ENCODE measurements at regions not wholly inside any gene's neighbourhood (a gene's known extent, or its start where the extent isn't known, plus 50 kb on each side); places are given as distances from the start of the nearest gene placed in this dataset.

DNA sequence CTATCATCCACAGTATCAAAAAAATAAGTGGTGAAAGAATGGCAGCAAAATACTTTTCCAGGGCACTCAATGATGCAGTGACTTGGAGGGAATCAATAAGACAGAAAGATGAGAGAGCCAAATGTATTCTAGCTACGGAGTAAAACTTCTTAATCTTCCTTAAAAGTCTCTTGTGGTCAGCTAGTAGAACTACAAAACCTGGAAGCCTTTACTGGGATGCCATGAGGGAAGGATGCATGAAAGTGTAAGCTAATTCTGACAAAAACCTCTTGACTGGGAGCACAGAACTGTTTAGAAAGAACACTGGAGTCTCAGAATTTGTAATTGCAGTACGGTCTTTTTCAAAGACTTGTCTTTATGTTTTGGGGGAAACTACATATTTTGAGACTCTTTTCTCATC lies 432.8 kb upstream of the PTPRD start:
- no peak for TF ChIP-seq POLR2A (IDR thresholded peaks at IDR 0.05; ENCODE audit: low read length)
- no peak for TF ChIP-seq GATA1 (IDR thresholded peaks at IDR 0.05; ENCODE audit: low read depth, low read length)
